CD4-positive, alpha-beta memory T cell (primary cell): ENCODE measurements at regions not wholly inside any gene's neighbourhood (a gene's known extent, or its start where the extent isn't known, plus 50 kb on each side); places are given as distances from the start of the nearest gene placed in this dataset.

Experiments used
- CTCF ChIA-PET: fragments of 350-600 bp; sonication (Branson Sonifier 250); formaldehyde crosslinking; loops from one replicate; lab custom pipeline; 2021; ENCODE audit warnings: inconsistent platforms; ENCODE audit not compliant: partially characterized antibody; lab: Charles Lee
- POLR2A ChIA-PET: fragments of 350-600 bp; sonication (Branson Sonifier 250); formaldehyde crosslinking; loops from one replicate; lab custom pipeline; 2021; ENCODE audit not compliant: partially characterized antibody; lab: Charles Lee
- DNase-seq, 5 donors: peaks; one replicate each; pipeline versions ENCODE4 v3.0.0 to v3.0.0-alpha.2; 2020 to 2022; ENCODE audit warnings: mixed read lengths in 1 of 5
- H3K27ac ChIP-seq: one replicate; pipeline ENCODE4 v1.7.0; 2013; ENCODE audit warnings: low read depth, low read length
- H3K27me3 ChIP-seq: 2 replicates; pipeline ENCODE4 v1.7.0; 2013; ENCODE audit warnings: mild to moderate bottlenecking, low read length, moderate library complexity; ENCODE audit not compliant: insufficient read depth
- H3K36me3 ChIP-seq: 2 replicates; pipeline ENCODE4 v1.7.0; 2013; ENCODE audit warnings: mild to moderate bottlenecking, low read length, moderate library complexity; ENCODE audit not compliant: insufficient read depth
- H3K4me1 ChIP-seq: 2 replicates; pipeline ENCODE4 v1.7.0; 2013; ENCODE audit warnings: mild to moderate bottlenecking, low read length, moderate library complexity; ENCODE audit not compliant: insufficient read depth
- H3K4me3 ChIP-seq, 2 donors: one replicate each; pipeline ENCODE4 v1.7.0; 2013; ENCODE audit warnings: low read length in 2 of 2, mild to moderate bottlenecking in 1 of 2
- H3K9me3 ChIP-seq, 2 donors: one replicate each; pipeline ENCODE4 v1.7.0; 2013; ENCODE audit warnings: low read length in 2 of 2, control low read depth in 1 of 2; ENCODE audit not compliant: control insufficient read depth in 1 of 2
- H3K27ac Mint-ChIP-seq, 7 donors: one replicate each; pipeline ENCODE4 v1.8.0; 2020 to 2021; ENCODE audit warnings: mixed read lengths in 7 of 7, mild to moderate bottlenecking in 6 of 7, inconsistent platforms in 3 of 7, moderate library complexity in 3 of 7
- H3K27me3 Mint-ChIP-seq, 2 donors: one replicate each; pipeline ENCODE4 v1.8.0; 2020 to 2021; ENCODE audit warnings: mixed read lengths in 2 of 2
- H3K36me3 Mint-ChIP-seq, 2 donors: one replicate each; pipeline ENCODE4 v1.8.0; 2020 to 2021; ENCODE audit warnings: mixed read lengths in 2 of 2, inconsistent platforms in 1 of 2, mild to moderate bottlenecking in 1 of 2
- H3K4me1 Mint-ChIP-seq, 4 donors: one replicate each; pipeline ENCODE4 v1.8.0; 2020 to 2021; ENCODE audit warnings: mixed read lengths in 4 of 4, mild to moderate bottlenecking in 1 of 4
- H3K4me3 Mint-ChIP-seq, 8 donors: one replicate each; pipeline ENCODE4 v1.8.0; 2020 to 2021; ENCODE audit warnings: mixed read lengths in 8 of 8, mild to moderate bottlenecking in 7 of 8, moderate library complexity in 6 of 8, inconsistent platforms in 3 of 8
- H3K9me3 Mint-ChIP-seq, 8 donors: one replicate each; pipeline ENCODE4 v1.8.0; 2020 to 2021; ENCODE audit warnings: mixed read lengths in 8 of 8, mild to moderate bottlenecking in 5 of 8, inconsistent platforms in 3 of 8, moderate library complexity in 1 of 8
- intact Hi-C: fragments of 100-400 bp; cut with micrococcal nuclease; formaldehyde crosslinking; loops from one replicate; pipeline ENCODE4 v1.15.1; 2023

- Mint-ChIP-seq H3K9me3 (peaks cover 0 to 7% (median 2%) of the 10 kb centered on the region in 8 donors), H3K27ac (no peak overlapping the region), H3K27me3 (no peaks in the 10 kb centered on the region), H3K4me1 (no peaks in the 10 kb centered on the region), H3K4me3 (no peak overlapping the region), H3K36me3 (no peaks in the 10 kb centered on the region)
- POLR2A ChIA-PET = no interaction called here
- H3K4me3 ChIP-seq = no peak overlapping the region
- DNase-seq = no peak
- no peaks in the 10 kb centered on the region for H3K9me3 ChIP-seq
- no peaks in the 10 kb centered on the region for H3K4me1 ChIP-seq
- CTCF ChIA-PET = no interaction called here
- H3K27me3 ChIP-seq = no peaks in the 10 kb centered on the region
- H3K27ac ChIP-seq = no peak overlapping the region
- intact Hi-C loops = no loop called here
- H3K36me3 ChIP-seq = no peaks in the 10 kb centered on the region
Observed at GRCh38 chr4:66602622-66603021, 932.3 kb upstream of the EPHA5 start.

- H3K4me3 Mint-ChIP-seq = no peak overlapping the region
- CTCF ChIA-PET = no interaction called here
- no peak for DNase-seq
- no peaks in the 10 kb centered on the region for H3K36me3 Mint-ChIP-seq
- POLR2A ChIA-PET = no interaction called here
- no peak overlapping the region for H3K27ac Mint-ChIP-seq
- Histone ChIP-seq H3K27me3 (no peaks in the 10 kb centered on the region), H3K27ac (no peak overlapping the region), H3K36me3 (no peaks in the 10 kb centered on the region), H3K4me3 (no peak overlapping the region), H3K4me1 (no peaks in the 10 kb centered on the region), H3K9me3 (no peaks in the 10 kb centered on the region)
- intact Hi-C loops = no loop called here
- H3K9me3 Mint-ChIP-seq = peaks cover 0 to 8% (median 1%) of the 10 kb centered on the region in 8 donors
- no peaks in the 10 kb centered on the region for H3K4me1 Mint-ChIP-seq
- H3K27me3 Mint-ChIP-seq = no peaks in the 10 kb centered on the region
Observed at GRCh38 chr4:66591968-66592367, 921.7 kb upstream of the EPHA5 start.

GRCh38 chr4:66590488-66591215 lies 920.4 kb upstream of the EPHA5 start:
- H3K9me3 Mint-ChIP-seq = peaks cover 0 to 8% (median 1%) of the 10 kb centered on the region in 8 donors
- ChIA-PET CTCF (no interaction called here), POLR2A (no interaction called here)
- H3K27me3 Mint-ChIP-seq = no peaks in the 10 kb centered on the region
- intact Hi-C loops = no loop called here
- H3K27ac ChIP-seq = no peak overlapping the region
- no peaks in the 10 kb centered on the region for H3K9me3 ChIP-seq
- no peaks in the 10 kb centered on the region for H3K36me3 Mint-ChIP-seq
- H3K4me3 ChIP-seq = no peak overlapping the region
- H3K36me3 ChIP-seq = no peaks in the 10 kb centered on the region
- no peaks in the 10 kb centered on the region for H3K27me3 ChIP-seq
- H3K4me3 Mint-ChIP-seq = no peak overlapping the region
- no peaks in the 10 kb centered on the region for H3K4me1 Mint-ChIP-seq
- DNase-seq = no peak
- H3K27ac Mint-ChIP-seq = no peak overlapping the region
- no peaks in the 10 kb centered on the region for H3K4me1 ChIP-seq

GRCh38 chr4:66589183-66589582 lies 918.9 kb upstream of the EPHA5 start:
- no peaks in the 10 kb centered on the region for H3K4me1 ChIP-seq
- intact Hi-C loops = no loop called here
- H3K27me3 ChIP-seq = no peaks in the 10 kb centered on the region
- ChIA-PET CTCF (no interaction called here), POLR2A (no interaction called here)
- H3K36me3 ChIP-seq = no peaks in the 10 kb centered on the region
- Mint-ChIP-seq H3K9me3 (peaks cover 0 to 11% (median 1%) of the 10 kb centered on the region in 8 donors), H3K27ac (no peak overlapping the region), H3K27me3 (no peaks in the 10 kb centered on the region), H3K36me3 (no peaks in the 10 kb centered on the region), H3K4me1 (no peaks in the 10 kb centered on the region), H3K4me3 (no peak overlapping the region)
- DNase-seq = no peak
- H3K4me3 ChIP-seq = no peak overlapping the region
- no peak overlapping the region for H3K27ac ChIP-seq
- H3K9me3 ChIP-seq = no peaks in the 10 kb centered on the region

GRCh38 chr4:66585767-66586166 lies 915.5 kb upstream of the EPHA5 start:
- intact Hi-C loops = no loop called here
- ChIA-PET POLR2A (no interaction called here), CTCF (no interaction called here)
- Histone ChIP-seq H3K27me3 (no peaks in the 10 kb centered on the region), H3K4me1 (no peaks in the 10 kb centered on the region), H3K36me3 (no peaks in the 10 kb centered on the region), H3K9me3 (no peaks in the 10 kb centered on the region), H3K27ac (no peak overlapping the region), H3K4me3 (no peak overlapping the region)
- Mint-ChIP-seq H3K27ac (no peak overlapping the region), H3K36me3 (no peaks in the 10 kb centered on the region), H3K9me3 (peaks cover 0 to 3% (median 0%) of the 10 kb centered on the region in 8 donors), H3K4me3 (no peak overlapping the region), H3K4me1 (no peaks in the 10 kb centered on the region), H3K27me3 (no peaks in the 10 kb centered on the region)
- no peak for DNase-seq

- Mint-ChIP-seq H3K27me3 (no peaks in the 10 kb centered on the region), H3K36me3 (no peaks in the 10 kb centered on the region), H3K27ac (no peak overlapping the region), H3K4me1 (no peaks in the 10 kb centered on the region), H3K9me3 (peaks cover 0 to 5% (median 4%) of the 10 kb centered on the region in 8 donors), H3K4me3 (no peak overlapping the region)
- no peak overlapping the region for H3K4me3 ChIP-seq
- no peaks in the 10 kb centered on the region for H3K36me3 ChIP-seq
- POLR2A ChIA-PET = no interaction called here
- H3K4me1 ChIP-seq = no peaks in the 10 kb centered on the region
- intact Hi-C loops = no loop called here
- no peak for DNase-seq
- no peaks in the 10 kb centered on the region for H3K27me3 ChIP-seq
- CTCF ChIA-PET = no interaction called here
- no peak overlapping the region for H3K27ac ChIP-seq
- H3K9me3 ChIP-seq = no peaks in the 10 kb centered on the region
Observed at GRCh38 chr4:66577922-66578321, 907.6 kb upstream of the EPHA5 start.

- ChIA-PET POLR2A (no interaction called here), CTCF (no interaction called here)
- no peak overlapping the region for H3K4me3 ChIP-seq
- no peaks in the 10 kb centered on the region for H3K27me3 ChIP-seq
- no peak for DNase-seq
- H3K9me3 ChIP-seq = no peaks in the 10 kb centered on the region
- Mint-ChIP-seq H3K36me3 (no peaks in the 10 kb centered on the region), H3K4me3 (no peak overlapping the region), H3K4me1 (no peaks in the 10 kb centered on the region), H3K27me3 (no peaks in the 10 kb centered on the region), H3K27ac (no peak overlapping the region), H3K9me3 (peaks cover 0 to 9% (median 4%) of the 10 kb centered on the region in 8 donors)
- no peaks in the 10 kb centered on the region for H3K4me1 ChIP-seq
- H3K36me3 ChIP-seq = no peaks in the 10 kb centered on the region
- intact Hi-C loops = no loop called here
- no peak overlapping the region for H3K27ac ChIP-seq
Observed at GRCh38 chr4:66575008-66575696, 904.9 kb upstream of the EPHA5 start.
